Stimulated activated CD8-positive, alpha-beta memory T cell treated with anti-CD3 and anti-CD28 coated beads, Interleukin-15, amount 100 ng/mL, for 4 hours (primary cell): ENCODE measurements at regions not wholly inside any gene's neighbourhood (a gene's known extent, or its start where the extent isn't known, plus 50 kb on each side); places are given as distances from the start of the nearest gene placed in this dataset.

Source experiments
- DNase-seq, 2 donors: peaks; one replicate each; pipeline ENCODE4 v3.0.0-alpha.2; 2020; ENCODE audit warnings: low read depth in 2 of 2

GRCh38 chr4:11494232-11494631 lies 65.5 kb upstream of the HS3ST1 start:
- DNase-seq, result no peak

- no peak for DNase-seq
These were observed 60.9 kb upstream of the HS3ST1 start for GRCh38 chr4:11489453-11490083.

- DNase-seq, result no peak
These were observed 60.2 kb upstream of the HS3ST1 start for GRCh38 chr4:11488657-11489452.

GRCh38 chr4:11487868-11488544 lies 59.3 kb upstream of the HS3ST1 start:
- no peak for DNase-seq

GRCh38 chr4:11487139-11487538 lies 58.4 kb upstream of the HS3ST1 start:
- DNase-seq, result no peak

- DNase-seq, result no peak
These were observed 57.2 kb upstream of the HS3ST1 start for GRCh38 chr4:11485926-11486325.

GRCh38 chr4:11484531-11484930 lies 55.8 kb upstream of the HS3ST1 start:
- DNase-seq, result no peak

- DNase-seq, result no peak
These were observed 54.4 kb upstream of the HS3ST1 start for GRCh38 chr4:11483046-11483445.

GRCh38 chr4:11480683-11481082 lies 52.0 kb upstream of the HS3ST1 start:
- no peak for DNase-seq
